ENCODE measurements at regions not wholly inside any gene's neighbourhood (a gene's known extent, or its start where the extent isn't known, plus 50 kb on each side); places are given as distances from the start of the nearest gene placed in this dataset.
A peak's percentile ranks its signal among the peaks of the same experiment; 100 is the strongest.

DNA sequence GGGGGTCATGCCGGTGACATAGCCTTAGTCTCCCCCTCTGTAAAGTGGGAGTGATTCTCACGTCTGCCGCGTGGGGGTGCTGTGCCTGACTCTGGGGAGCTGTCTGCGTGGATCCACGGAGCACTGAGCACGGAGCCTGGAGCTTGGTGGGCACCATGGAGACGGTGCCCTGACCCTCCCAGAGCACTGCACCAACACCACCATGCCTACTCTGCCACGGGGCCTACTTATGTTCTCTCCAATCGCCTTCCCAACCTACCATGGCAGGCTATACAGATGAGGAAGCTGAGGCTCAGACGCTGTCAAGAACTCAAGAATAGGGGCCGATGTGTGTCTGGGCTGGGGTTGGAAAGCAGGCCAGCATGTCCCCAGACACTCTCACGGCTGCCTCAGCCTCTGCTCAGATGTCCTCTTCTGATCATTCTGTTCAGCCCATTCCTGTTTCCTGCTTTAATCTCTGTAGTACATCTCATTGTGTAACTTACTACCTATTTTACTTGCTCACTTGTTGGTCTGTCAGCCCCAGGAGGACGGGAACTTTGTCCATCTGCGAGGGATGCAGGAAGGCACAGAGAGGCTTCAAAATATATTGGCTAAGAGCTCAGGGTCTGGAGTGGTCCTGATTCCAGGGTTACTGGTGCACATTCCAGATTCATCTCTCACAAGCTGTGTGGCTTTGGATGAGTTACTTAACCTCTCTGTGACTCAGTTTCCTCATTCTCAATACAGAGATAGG is 168.1 kb upstream of the HS6ST1 start:
- H3K4me1 ChIP-seq (ENCODE audit: control insufficient read depth, insufficient read depth, low read length), result peaks cover 36% of the 10 kb centered on the region
- H3K9ac ChIP-seq (ENCODE audit: low read depth, low read length), result no peak overlapping the region
- no peaks in the 10 kb centered on the region for H3K36me3 ChIP-seq (ENCODE audit: control insufficient read depth, insufficient read depth, low read length)

GRCh38 chr2:128487650-128488387 is 169.2 kb upstream of the HS6ST1 start:
- Histone ChIP-seq H3K9ac (ENCODE audit: low read depth, low read length) (no peak overlapping the region), H3K27me3 (ENCODE audit: control insufficient read depth, insufficient read depth, low read length) (no peaks in the 10 kb centered on the region), H3K36me3 (ENCODE audit: control insufficient read depth, insufficient read depth, low read length) (no peaks in the 10 kb centered on the region), H3K4me3 (ENCODE audit: low read depth, low read length) (no peak overlapping the region), H3K4me1 (ENCODE audit: control insufficient read depth, insufficient read depth, low read length) (peaks cover 39% of the 10 kb centered on the region), H3K9me3 (ENCODE audit: control insufficient read depth, insufficient read depth, low read length) (no peaks in the 10 kb centered on the region)

More for the DNA sequence above, 168.1 kb upstream of the HS6ST1 start:
- Histone ChIP-seq H3K9me3 (ENCODE audit: control insufficient read depth, insufficient read depth, low read length) (no peaks in the 10 kb centered on the region), H3K27me3 (ENCODE audit: control insufficient read depth, insufficient read depth, low read length) (no peaks in the 10 kb centered on the region), H3K4me3 (ENCODE audit: low read depth, low read length) (no peak overlapping the region)

- no peaks in the 10 kb centered on the region for H3K27me3 ChIP-seq (ENCODE audit: control insufficient read depth, insufficient read depth, low read length)
- H3K4me3 ChIP-seq (ENCODE audit: low read depth, low read length), result no peak overlapping the region
- H3K4me1 ChIP-seq (ENCODE audit: control insufficient read depth, insufficient read depth, low read length), result peaks cover 39% of the 10 kb centered on the region
- no peaks in the 10 kb centered on the region for H3K36me3 ChIP-seq (ENCODE audit: control insufficient read depth, insufficient read depth, low read length)
- no peaks in the 10 kb centered on the region for H3K9me3 ChIP-seq (ENCODE audit: control insufficient read depth, insufficient read depth, low read length)
- H3K9ac ChIP-seq (ENCODE audit: low read depth, low read length), result no peak overlapping the region
These were observed 169.8 kb upstream of the HS6ST1 start for GRCh38 chr2:128488434-128488833.

GRCh38 chr2:128489526-128490273 is 171.0 kb upstream of the HS6ST1 start:
- peaks cover 4% of the 10 kb centered on the region for H3K27me3 ChIP-seq (ENCODE audit: control insufficient read depth, insufficient read depth, low read length)

DNA sequence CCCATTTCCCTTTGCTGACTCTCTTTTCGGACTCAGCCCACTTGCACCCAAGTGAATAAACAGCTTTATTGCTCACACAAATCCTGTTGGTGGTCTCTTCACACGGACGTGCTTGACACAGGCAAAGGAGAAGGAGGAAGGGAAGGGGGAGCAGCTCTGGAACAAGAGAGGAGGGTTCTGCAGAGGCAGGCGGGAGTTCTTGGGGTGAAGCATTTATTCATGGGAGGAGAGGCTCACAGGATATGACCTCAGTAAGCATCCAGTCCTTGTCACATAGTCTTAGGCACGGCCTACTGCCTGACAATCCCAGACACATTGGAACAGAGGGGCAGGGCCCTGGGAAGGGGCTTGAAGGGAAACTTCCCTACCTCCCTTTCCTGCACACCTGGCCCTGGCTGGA is 171.7 kb upstream of the HS6ST1 start:
- no peak overlapping the region for H3K4me3 ChIP-seq (ENCODE audit: low read depth, low read length)
- peaks cover 39% of the 10 kb centered on the region for H3K4me1 ChIP-seq (ENCODE audit: control insufficient read depth, insufficient read depth, low read length)
- H3K9ac ChIP-seq (ENCODE audit: low read depth, low read length), result no peak overlapping the region
- H3K36me3 ChIP-seq (ENCODE audit: control insufficient read depth, insufficient read depth, low read length), result no peaks in the 10 kb centered on the region
- H3K27me3 ChIP-seq (ENCODE audit: control insufficient read depth, insufficient read depth, low read length), result peaks cover 4% of the 10 kb centered on the region
- no peaks in the 10 kb centered on the region for H3K9me3 ChIP-seq (ENCODE audit: control insufficient read depth, insufficient read depth, low read length)

More at GRCh38 chr2:128489526-128490273, 171.0 kb upstream of the HS6ST1 start:
- Histone ChIP-seq H3K9ac (ENCODE audit: low read depth, low read length) (no peak overlapping the region), H3K36me3 (ENCODE audit: control insufficient read depth, insufficient read depth, low read length) (no peaks in the 10 kb centered on the region), H3K9me3 (ENCODE audit: control insufficient read depth, insufficient read depth, low read length) (no peaks in the 10 kb centered on the region), H3K4me3 (ENCODE audit: low read depth, low read length) (no peak overlapping the region), H3K4me1 (ENCODE audit: control insufficient read depth, insufficient read depth, low read length) (peaks cover 39% of the 10 kb centered on the region)

- no peaks in the 10 kb centered on the region for H3K9me3 ChIP-seq (ENCODE audit: control insufficient read depth, insufficient read depth, low read length)
- H3K36me3 ChIP-seq (ENCODE audit: control insufficient read depth, insufficient read depth, low read length), result no peaks in the 10 kb centered on the region
- no peak overlapping the region for H3K9ac ChIP-seq (ENCODE audit: low read depth, low read length)
- H3K27me3 ChIP-seq (ENCODE audit: control insufficient read depth, insufficient read depth, low read length), result peaks cover 4% of the 10 kb centered on the region
- H3K4me3 ChIP-seq (ENCODE audit: low read depth, low read length), result peak overlapping the region; percentile 6
- H3K4me1 ChIP-seq (ENCODE audit: control insufficient read depth, insufficient read depth, low read length), result peaks cover 39% of the 10 kb centered on the region
These were observed 172.4 kb upstream of the HS6ST1 start for GRCh38 chr2:128490881-128491691.

GRCh38 chr2:128491692-128492244 is 173.1 kb upstream of the HS6ST1 start:
- H3K27me3 ChIP-seq (ENCODE audit: control insufficient read depth, insufficient read depth, low read length), result peaks cover 4% of the 10 kb centered on the region
- H3K36me3 ChIP-seq (ENCODE audit: control insufficient read depth, insufficient read depth, low read length), result no peaks in the 10 kb centered on the region
- H3K9me3 ChIP-seq (ENCODE audit: control insufficient read depth, insufficient read depth, low read length), result no peaks in the 10 kb centered on the region
- peak overlapping the region; percentile 33 for H3K4me3 ChIP-seq (ENCODE audit: low read depth, low read length)
- H3K9ac ChIP-seq (ENCODE audit: low read depth, low read length), result no peak overlapping the region
- H3K4me1 ChIP-seq (ENCODE audit: control insufficient read depth, insufficient read depth, low read length), result peaks cover 39% of the 10 kb centered on the region

GRCh38 chr2:128492966-128493811 is 174.5 kb upstream of the HS6ST1 start:
- no peak overlapping the region for H3K9ac ChIP-seq (ENCODE audit: low read depth, low read length)
- no peaks in the 10 kb centered on the region for H3K9me3 ChIP-seq (ENCODE audit: control insufficient read depth, insufficient read depth, low read length)
- peak overlapping the region; percentile 23 for H3K4me3 ChIP-seq (ENCODE audit: low read depth, low read length)
- H3K36me3 ChIP-seq (ENCODE audit: control insufficient read depth, insufficient read depth, low read length), result no peaks in the 10 kb centered on the region
- H3K27me3 ChIP-seq (ENCODE audit: control insufficient read depth, insufficient read depth, low read length), result peaks cover 4% of the 10 kb centered on the region
- H3K4me1 ChIP-seq (ENCODE audit: control insufficient read depth, insufficient read depth, low read length), result peaks cover 35% of the 10 kb centered on the region

GRCh38 chr2:128493880-128494279 is 175.2 kb upstream of the HS6ST1 start:
- Histone ChIP-seq H3K9ac (ENCODE audit: low read depth, low read length) (no peak overlapping the region), H3K9me3 (ENCODE audit: control insufficient read depth, insufficient read depth, low read length) (no peaks in the 10 kb centered on the region), H3K4me1 (ENCODE audit: control insufficient read depth, insufficient read depth, low read length) (peaks cover 28% of the 10 kb centered on the region), H3K36me3 (ENCODE audit: control insufficient read depth, insufficient read depth, low read length) (no peaks in the 10 kb centered on the region), H3K4me3 (ENCODE audit: low read depth, low read length) (no peak overlapping the region), H3K27me3 (ENCODE audit: control insufficient read depth, insufficient read depth, low read length) (peaks cover 4% of the 10 kb centered on the region)

GRCh38 chr2:128494307-128494639 is 175.6 kb upstream of the HS6ST1 start:
- H3K9me3 ChIP-seq (ENCODE audit: control insufficient read depth, insufficient read depth, low read length), result no peaks in the 10 kb centered on the region
- no peak overlapping the region for H3K4me3 ChIP-seq (ENCODE audit: low read depth, low read length)
- H3K9ac ChIP-seq (ENCODE audit: low read depth, low read length), result no peak overlapping the region
- H3K27me3 ChIP-seq (ENCODE audit: control insufficient read depth, insufficient read depth, low read length), result peaks cover 4% of the 10 kb centered on the region
- no peaks in the 10 kb centered on the region for H3K36me3 ChIP-seq (ENCODE audit: control insufficient read depth, insufficient read depth, low read length)
- H3K4me1 ChIP-seq (ENCODE audit: control insufficient read depth, insufficient read depth, low read length), result peaks cover 25% of the 10 kb centered on the region
